GM12875 (cell line): ENCODE measurements at regions not wholly inside any gene's neighbourhood (a gene's known extent, or its start where the extent isn't known, plus 50 kb on each side); places are given as distances from the start of the nearest gene placed in this dataset.
"Not testable (repeated sequence)": the region's sequence is repeated elsewhere in the genome, so short reads cannot be mapped to it uniquely, and the experiment has no call there.

Experiments used
- H3K4me3 ChIP-seq: one replicate; pipeline ENCODE4 v1.5.1; 2011; ENCODE audit warnings: low read depth, low read length, control low read depth
- TF ChIP-seq, protein P1 (sequence below): IDR thresholded peaks from 2 replicates; pipeline ENCODE4 v1.5.1; 2011; ENCODE audit warnings: low read depth, mild to moderate bottlenecking, control low read depth, inconsistent platforms, low read length, moderate library complexity, borderline replicate concordance; ENCODE audit not compliant: insufficient read depth

DNA sequence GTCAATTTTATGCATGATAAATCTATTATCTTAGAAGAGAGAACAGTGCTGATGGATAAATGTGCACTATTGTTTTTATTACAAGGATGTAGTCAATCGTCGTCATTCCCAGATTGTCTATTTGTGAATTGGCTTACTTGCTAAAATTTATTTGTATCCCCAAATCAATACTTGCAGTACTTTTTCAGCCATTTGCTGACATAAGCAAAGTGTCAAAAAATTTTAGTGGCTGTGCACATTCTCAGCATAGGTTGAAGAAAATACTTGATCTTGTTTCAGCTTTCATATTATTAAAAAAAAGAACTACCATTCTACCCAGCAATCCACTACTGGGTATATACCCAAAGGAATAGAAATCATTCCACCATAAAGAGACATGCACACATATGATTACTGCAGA lies 477.9 kb upstream of the CA10 start:
- TF ChIP-seq, protein P1, sequence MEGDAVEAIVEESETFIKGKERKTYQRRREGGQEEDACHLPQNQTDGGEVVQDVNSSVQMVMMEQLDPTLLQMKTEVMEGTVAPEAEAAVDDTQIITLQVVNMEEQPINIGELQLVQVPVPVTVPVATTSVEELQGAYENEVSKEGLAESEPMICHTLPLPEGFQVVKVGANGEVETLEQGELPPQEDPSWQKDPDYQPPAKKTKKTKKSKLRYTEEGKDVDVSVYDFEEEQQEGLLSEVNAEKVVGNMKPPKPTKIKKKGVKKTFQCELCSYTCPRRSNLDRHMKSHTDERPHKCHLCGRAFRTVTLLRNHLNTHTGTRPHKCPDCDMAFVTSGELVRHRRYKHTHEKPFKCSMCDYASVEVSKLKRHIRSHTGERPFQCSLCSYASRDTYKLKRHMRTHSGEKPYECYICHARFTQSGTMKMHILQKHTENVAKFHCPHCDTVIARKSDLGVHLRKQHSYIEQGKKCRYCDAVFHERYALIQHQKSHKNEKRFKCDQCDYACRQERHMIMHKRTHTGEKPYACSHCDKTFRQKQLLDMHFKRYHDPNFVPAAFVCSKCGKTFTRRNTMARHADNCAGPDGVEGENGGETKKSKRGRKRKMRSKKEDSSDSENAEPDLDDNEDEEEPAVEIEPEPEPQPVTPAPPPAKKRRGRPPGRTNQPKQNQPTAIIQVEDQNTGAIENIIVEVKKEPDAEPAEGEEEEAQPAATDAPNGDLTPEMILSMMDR: no peak
- H3K4me3 ChIP-seq: no peak overlapping the region

DNA sequence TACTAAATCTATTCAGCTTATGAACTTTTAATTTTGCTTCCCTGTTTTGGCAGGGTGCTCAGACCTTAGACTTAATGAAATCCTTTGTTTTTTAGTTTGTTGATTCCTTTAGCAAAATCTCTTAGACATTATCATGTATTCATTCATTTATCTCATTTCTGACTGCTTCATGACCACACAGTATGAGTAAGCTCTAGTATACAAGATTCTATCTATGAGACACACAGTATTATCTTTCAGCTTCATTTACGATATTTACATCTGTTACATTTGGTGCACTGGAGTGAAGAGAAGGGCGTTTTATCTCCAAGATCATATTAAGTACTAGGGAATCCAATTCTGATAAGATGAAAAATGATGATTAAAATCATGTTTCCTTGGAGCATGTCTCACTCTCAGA lies 448.1 kb upstream of the CA10 start:
- H3K4me3 ChIP-seq: no peak overlapping the region
- TF ChIP-seq, protein P1: no peak

DNA sequence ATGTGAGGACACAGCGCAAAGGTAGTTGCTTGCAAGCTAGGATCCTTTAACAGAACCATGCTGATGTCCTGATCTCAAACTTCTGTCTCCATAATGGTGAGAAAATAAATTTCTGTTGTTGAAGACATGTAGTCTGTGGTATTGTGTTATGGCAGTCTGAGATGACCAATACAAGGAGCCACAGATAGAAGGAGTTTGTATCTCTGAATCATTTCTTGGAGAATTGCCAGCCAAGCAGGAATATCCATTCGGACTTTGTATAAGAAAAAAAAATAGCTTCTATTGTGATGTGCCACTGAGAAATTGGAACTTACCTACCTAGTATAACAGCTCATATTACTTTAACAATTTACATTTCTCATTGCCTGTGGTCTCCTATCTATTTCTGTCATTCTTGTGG lies 447.6 kb upstream of the CA10 start:
- no peak overlapping the region for H3K4me3 ChIP-seq
- TF ChIP-seq, protein P1: no peak

DNA sequence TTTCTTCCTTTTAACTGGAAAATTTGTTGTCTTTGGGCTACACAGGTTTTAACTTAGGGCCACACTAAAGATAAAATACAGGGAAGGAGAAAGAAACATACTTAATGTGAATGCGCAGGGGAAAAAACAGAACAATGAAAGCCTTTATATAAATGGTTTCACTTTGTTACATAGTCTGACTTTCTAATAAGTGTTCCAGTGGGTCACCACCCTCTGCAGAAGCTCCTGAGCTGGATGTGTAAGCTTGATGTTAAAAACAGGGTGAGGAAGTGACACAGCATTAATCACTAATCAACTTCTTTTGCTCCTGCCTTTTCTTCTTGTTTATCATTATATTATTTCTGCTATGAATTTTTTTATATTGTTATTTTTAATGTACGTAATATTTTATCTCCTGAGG lies 445.6 kb upstream of the CA10 start:
- no peak overlapping the region for H3K4me3 ChIP-seq
- TF ChIP-seq, protein P1: no peak

DNA sequence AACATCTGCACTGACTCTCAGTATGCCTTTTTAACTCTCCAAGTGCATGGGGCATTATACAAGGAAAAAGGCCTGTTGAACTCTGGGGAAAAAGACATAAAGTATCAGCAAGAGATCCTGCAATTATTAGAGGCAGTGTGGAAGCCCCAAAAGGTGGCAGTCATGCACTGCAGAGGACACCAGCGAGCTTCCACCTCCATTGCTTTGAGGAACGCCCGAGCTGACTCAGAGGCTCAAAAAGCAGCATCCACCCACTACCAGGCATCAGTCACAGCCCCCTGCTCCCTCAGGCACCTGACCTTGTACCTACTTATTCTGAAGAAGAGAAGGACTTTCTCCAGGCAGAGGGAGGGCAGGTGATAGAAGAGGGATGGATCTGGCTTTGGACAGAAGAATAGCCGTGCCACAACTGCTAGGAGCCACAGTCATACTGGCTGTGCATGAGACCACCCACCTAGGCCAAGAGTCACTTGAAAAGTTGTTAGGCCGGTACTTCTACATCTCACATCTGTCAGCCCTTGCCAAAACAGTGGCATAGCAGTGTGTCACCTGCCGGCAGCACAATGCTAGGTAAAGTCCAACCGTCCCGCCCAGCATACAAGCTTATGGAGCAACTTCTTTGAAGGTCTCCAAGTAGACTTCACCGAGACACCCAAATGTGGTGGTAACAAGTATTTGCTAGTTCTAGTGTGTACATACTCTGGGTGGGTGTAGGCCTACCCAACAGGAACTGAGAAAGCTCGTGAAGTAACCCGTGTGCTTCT lies 439.1 kb upstream of the CA10 start:
- not testable (repeated sequence) for H3K4me3 ChIP-seq

DNA sequence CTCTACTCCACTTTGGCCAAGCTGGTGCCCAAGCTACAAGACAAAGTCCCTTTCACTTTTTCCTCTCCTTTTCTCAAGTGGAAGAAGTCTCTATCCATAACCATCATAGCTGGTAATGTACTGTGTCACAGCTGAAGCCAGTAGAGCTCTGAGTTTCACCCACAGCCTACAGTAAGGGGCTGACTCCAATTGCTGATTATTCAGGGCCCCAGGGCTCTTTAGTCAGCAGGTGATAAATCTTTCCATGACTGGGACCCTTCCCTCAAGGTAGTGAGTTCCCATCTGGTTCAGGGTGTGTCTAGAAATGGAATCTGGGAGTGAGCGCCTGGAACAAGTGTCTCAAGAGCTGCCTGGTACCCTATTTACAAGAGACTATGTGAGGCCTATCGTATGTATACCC lies 436.0 kb upstream of the CA10 start:
- H3K4me3 ChIP-seq: no peak overlapping the region
- TF ChIP-seq, protein P1: no peak

DNA sequence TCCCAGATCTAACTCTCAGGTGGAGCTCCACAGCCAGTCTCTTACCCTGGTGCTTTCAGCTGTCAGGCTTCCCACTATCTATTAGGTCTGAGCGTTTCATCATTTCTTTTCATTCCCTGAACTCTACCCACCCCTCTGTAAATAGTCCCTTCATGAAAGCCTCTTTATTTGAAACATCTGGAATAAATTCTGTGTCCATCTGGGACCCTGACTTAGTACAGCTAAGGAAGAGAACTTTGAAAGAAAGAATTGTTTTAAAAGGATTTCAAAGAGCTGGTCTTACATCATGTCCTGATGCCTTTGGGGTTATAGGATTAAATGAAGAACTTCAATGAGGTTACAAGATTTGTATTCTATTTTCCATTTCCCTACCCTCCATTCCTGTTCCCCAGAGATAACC lies 388.5 kb upstream of the CA10 start:
- TF ChIP-seq, protein P1: no peak
- H3K4me3 ChIP-seq: no peak overlapping the region
